NCI-H2227 treated with DMSO at 0.1 percent for 48 hours (cell line): ENCODE measurements at regions not wholly inside any gene's neighbourhood (a gene's known extent, or its start where the extent isn't known, plus 50 kb on each side); places are given as distances from the start of the nearest gene placed in this dataset.
A peak's percentile ranks its signal among the peaks of the same experiment; 100 is the strongest.

Experiments used
- DNase-seq: peaks from one replicate; lab custom pipeline; 2025; lab: John Stamatoyannopoulos, UW

DNA sequence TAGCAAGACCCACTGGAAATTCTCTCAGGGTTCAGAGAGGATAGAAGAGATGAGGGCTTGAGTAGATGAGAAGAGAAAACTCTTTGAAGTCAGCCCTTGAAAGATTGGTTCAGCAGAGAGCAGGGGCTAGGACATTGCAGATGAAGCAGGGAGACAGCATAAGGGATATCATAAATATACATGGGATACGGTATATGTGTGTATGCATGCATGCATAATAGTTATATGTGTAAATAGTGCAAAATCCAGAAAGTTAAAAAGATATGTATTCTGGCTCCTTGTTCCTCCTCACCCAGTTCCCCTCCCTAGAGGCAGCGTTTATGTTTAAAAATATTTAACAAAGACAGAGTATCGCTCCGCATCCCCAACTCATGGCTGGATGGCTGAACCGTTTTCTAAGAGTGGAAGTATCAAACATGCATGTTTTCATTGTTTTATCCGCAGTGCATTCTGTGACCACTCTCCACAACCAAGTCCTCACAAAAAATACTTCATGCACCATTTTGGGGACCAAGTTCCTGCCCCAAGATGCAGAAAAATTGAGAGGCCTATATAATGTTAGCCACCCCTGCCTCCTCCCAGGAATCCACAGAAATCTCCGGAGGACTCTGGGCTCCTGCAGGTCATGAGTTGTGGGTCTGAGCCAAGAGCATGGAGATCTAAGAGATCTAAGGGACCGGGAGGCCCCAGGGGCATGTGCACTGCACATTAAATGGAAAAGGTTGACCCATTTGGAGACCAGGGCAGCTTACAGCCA is 119.5 kb downstream of the MTX3 start:
- DNase-seq: no peak

GRCh38 chr5:79868163-79868670 is 122.8 kb downstream of the MTX3 start:
- DNase-seq: no peak

DNA sequence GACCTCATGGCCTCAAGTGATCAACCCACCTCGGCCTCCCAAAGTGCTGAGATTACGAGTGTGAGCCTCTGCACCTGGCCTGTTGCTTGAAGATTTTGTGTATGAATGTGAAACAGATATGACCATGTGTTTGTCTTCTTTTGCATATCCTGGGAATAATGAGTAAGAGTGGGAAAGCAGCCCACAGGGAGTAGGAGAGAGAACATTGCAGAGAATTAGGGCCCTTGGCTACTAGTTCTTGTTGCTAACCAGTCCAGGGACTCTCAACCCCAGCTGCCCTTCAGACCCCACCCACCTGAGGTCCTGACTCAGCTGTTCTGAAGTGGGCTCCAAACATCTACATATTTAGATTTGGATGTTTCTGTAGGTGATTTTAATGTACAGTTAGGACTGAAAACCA is 125.5 kb downstream of the MTX3 start:
- DNase-seq: no peak

DNA sequence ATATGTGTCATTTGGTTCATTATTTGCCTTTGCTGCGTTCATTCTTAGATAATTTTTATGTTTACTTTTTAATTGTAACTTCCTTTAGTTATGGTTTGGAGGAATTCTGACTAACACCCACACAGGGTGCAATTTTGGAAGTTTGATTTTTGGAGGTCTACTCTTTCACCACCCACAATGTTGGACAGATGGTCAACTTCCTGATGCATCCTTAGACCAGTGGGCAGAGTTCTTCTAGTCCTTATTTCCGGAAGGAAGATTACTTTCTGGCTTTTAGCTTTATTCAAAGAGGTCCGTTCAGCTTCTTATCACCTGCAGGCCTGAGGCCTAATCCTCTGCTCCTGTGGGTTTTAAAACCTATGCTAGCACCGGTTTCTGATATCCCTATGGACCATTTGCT is 126.7 kb downstream of the MTX3 start:
- no peak for DNase-seq

GRCh38 chr5:79859588-79859987 is 131.5 kb downstream of the MTX3 start:
- no peak for DNase-seq

DNA sequence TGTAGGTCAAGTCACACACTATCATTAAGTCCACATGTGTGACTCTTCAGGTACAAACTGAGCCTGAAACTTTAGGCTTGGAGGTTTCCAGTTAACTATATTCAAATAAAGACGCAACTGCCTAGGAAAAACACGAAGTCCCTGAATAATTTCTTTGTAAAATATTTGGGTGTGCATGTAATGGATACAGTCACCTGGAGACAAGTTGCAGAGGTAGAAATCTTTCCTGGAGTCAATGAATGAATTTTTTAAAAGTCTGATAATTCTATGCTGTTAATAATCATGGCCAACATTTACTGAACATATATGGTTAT is 132.7 kb downstream of the MTX3 start:
- DNase-seq: no peak

- peak; percentile 29 for DNase-seq
Observed at GRCh38 chr5:79857714-79858409, 133.2 kb downstream of the MTX3 start.

- DNase-seq: no peak
Observed at GRCh38 chr5:79856456-79857055, 134.5 kb downstream of the MTX3 start.

GRCh38 chr5:79853676-79854418 is 137.2 kb downstream of the MTX3 start:
- no peak for DNase-seq

DNA sequence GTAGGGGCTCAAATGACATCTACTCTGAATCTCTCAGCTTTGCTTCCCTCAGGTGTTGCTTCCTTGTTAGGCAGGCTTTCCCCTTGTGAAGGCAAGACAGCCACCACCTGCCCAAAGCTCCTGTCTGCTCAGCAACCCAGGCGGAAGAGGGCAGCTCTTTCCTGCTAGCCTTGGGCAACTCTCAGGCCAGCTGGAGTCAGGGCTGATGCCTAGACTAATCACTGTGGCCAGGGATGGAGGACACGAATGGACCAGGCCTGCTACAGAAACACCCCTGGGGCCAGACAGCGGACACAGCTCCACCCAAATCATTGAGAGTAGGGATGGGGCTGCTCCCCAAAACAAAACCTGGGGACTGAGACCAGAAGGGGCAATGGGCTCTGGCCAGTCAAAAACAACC is 138.0 kb downstream of the MTX3 start:
- no peak for DNase-seq

DNA sequence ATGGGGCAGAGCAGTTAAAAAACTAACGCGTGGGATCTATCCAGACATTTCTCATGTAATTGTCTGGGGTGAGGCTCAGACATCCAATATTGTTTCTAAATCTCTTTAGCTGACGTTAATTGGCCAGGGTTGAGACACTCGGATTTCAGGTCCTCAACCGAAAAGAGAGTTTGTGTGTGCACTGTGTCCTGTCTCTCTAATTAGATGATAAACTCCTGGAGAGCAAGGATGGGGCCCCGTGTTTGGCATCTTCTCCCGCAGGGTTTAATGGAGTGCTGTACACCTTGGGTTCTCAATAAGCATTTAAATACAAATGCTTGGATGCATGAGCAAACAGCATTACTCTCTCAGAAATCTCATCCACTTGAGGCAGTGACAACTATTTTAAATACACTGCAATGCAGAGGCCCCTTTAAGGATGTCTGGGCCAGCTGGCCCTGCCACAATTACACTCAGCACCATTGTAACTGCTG is 139.6 kb downstream of the MTX3 start:
- no peak for DNase-seq

DNA sequence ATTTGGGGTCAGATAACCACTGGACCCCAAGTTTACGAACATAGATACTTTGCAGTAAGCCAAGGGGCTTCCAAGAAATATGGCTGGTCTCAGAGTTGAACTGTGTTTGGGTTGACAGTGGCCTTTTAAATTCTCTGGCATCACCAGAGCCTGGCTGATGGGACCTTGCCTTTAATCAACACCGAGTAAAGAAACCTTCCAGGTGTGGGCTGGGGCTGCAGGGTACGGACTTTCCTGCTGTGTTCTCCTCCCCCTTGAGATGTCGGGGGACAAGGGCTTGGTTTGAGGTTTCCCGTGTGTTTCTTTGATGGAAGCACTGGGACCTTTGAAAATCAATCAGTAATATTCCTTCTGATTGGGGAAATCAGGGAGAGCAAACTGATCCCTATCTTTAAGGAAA is 140.1 kb downstream of the MTX3 start:
- no peak for DNase-seq

GRCh38 chr5:79850316-79850822 is 140.7 kb downstream of the MTX3 start:
- DNase-seq: no peak

- DNase-seq: no peak
Observed at GRCh38 chr5:79849486-79850315, 141.4 kb downstream of the MTX3 start.
